ENCODE measurements at regions not wholly inside any gene's neighbourhood (a gene's known extent, or its start where the extent isn't known, plus 50 kb on each side); places are given as distances from the start of the nearest gene placed in this dataset.

- Histone ChIP-seq H3K4me3 (ENCODE audit: low read depth, low read length) (no peak overlapping the region), H3K36me3 (ENCODE audit: control insufficient read depth, insufficient read depth, low read length) (no peaks in the 10 kb centered on the region), H3K27me3 (ENCODE audit: control insufficient read depth, insufficient read depth, low read length) (no peaks in the 10 kb centered on the region)
- ChIA-PET CTCF (no interaction called here), POLR2A (no interaction called here)
- DNase-seq (ENCODE audit: low read depth): no peak
- TF ChIP-seq CTCF (IDR thresholded peaks at IDR 0.05; ENCODE audit: insufficient read depth, low read depth, low read length): no peak
These were observed 227.3 kb downstream of the HAPSTR1 start for GRCh38 chr16:9318764-9319163.

- H3K4me3 ChIP-seq (ENCODE audit: low read depth, low read length): no peak overlapping the region
- no peaks in the 10 kb centered on the region for H3K36me3 ChIP-seq (ENCODE audit: control insufficient read depth, insufficient read depth, low read length)
- ChIA-PET POLR2A (no interaction called here), CTCF (no interaction called here)
- no peak for DNase-seq (ENCODE audit: low read depth)
- H3K27me3 ChIP-seq (ENCODE audit: control insufficient read depth, insufficient read depth, low read length): no peaks in the 10 kb centered on the region
- no peak for TF ChIP-seq CTCF (IDR thresholded peaks at IDR 0.05; ENCODE audit: insufficient read depth, low read depth, low read length)
These were observed 231.3 kb downstream of the HAPSTR1 start for GRCh38 chr16:9322769-9323168.

- Histone ChIP-seq H3K4me3 (ENCODE audit: low read depth, low read length) (no peak overlapping the region), H3K27me3 (ENCODE audit: control insufficient read depth, insufficient read depth, low read length) (no peaks in the 10 kb centered on the region), H3K36me3 (ENCODE audit: control insufficient read depth, insufficient read depth, low read length) (no peaks in the 10 kb centered on the region)
- CTCF ChIA-PET: no interaction called here
- DNase-seq (ENCODE audit: low read depth): no peak
- TF ChIP-seq CTCF (IDR thresholded peaks at IDR 0.05; ENCODE audit: insufficient read depth, low read depth, low read length): no peak
- POLR2A ChIA-PET: no interaction called here
These were observed 231.7 kb downstream of the HAPSTR1 start for GRCh38 chr16:9323170-9323569.

GRCh38 chr16:9327253-9327652 is 235.8 kb downstream of the HAPSTR1 start:
- no peaks in the 10 kb centered on the region for H3K27me3 ChIP-seq (ENCODE audit: control insufficient read depth, insufficient read depth, low read length)
- no peak overlapping the region for H3K4me3 ChIP-seq (ENCODE audit: low read depth, low read length)
- DNase-seq (ENCODE audit: low read depth): no peak
- TF ChIP-seq CTCF (IDR thresholded peaks at IDR 0.05; ENCODE audit: insufficient read depth, low read depth, low read length): no peak
- POLR2A ChIA-PET: no interaction called here
- H3K36me3 ChIP-seq (ENCODE audit: control insufficient read depth, insufficient read depth, low read length): no peaks in the 10 kb centered on the region
- CTCF ChIA-PET: no interaction called here

- DNase-seq (ENCODE audit: low read depth): no peak
- POLR2A ChIA-PET: no interaction called here
- TF ChIP-seq CTCF (IDR thresholded peaks at IDR 0.05; ENCODE audit: insufficient read depth, low read depth, low read length): no peak
- H3K27me3 ChIP-seq (ENCODE audit: control insufficient read depth, insufficient read depth, low read length): no peaks in the 10 kb centered on the region
- CTCF ChIA-PET: no interaction called here
- no peaks in the 10 kb centered on the region for H3K36me3 ChIP-seq (ENCODE audit: control insufficient read depth, insufficient read depth, low read length)
- no peak overlapping the region for H3K4me3 ChIP-seq (ENCODE audit: low read depth, low read length)
These were observed 237.0 kb downstream of the HAPSTR1 start for GRCh38 chr16:9328411-9328810.

Measured in BJ (cell line).